IPS-NIHi7 (cell line): ENCODE measurements at regions not wholly inside any gene's neighbourhood (a gene's known extent, or its start where the extent isn't known, plus 50 kb on each side); places are given as distances from the start of the nearest gene placed in this dataset.
"Not testable (repeated sequence)": the region's sequence is repeated elsewhere in the genome, so short reads cannot be mapped to it uniquely, and the experiment has no call there.

Experiments
- DNase-seq: peaks from one replicate; pipeline ENCODE4 v3.0.0; 2012; ENCODE audit warnings: mixed read lengths; ENCODE audit errors: extremely low spot score

- DNase-seq: no peak
Measured at GRCh38 chr4:42205541-42205940, 53.1 kb upstream of the BEND4 start.

- DNase-seq: no peak
Measured at GRCh38 chr4:42216664-42217063, 64.2 kb upstream of the BEND4 start.

GRCh38 chr4:42225286-42225685, 72.8 kb upstream of the BEND4 start:
- no peak for DNase-seq

- peak; percentile 37 for DNase-seq
Measured at GRCh38 chr4:42234817-42235216, 82.4 kb upstream of the BEND4 start.

- DNase-seq: no peak
Measured at GRCh38 chr4:42235304-42236021, 83.0 kb upstream of the BEND4 start.

GRCh38 chr4:42237010-42237409, 84.6 kb upstream of the BEND4 start:
- DNase-seq: no peak

- DNase-seq: no peak
Measured at GRCh38 chr4:42237451-42237850, 85.0 kb upstream of the BEND4 start.

GRCh38 chr4:42248972-42249371, 96.5 kb upstream of the BEND4 start:
- DNase-seq: no peak

GRCh38 chr4:42252315-42252714, 99.9 kb upstream of the BEND4 start:
- DNase-seq: no peak

- not testable (repeated sequence) for DNase-seq
Measured at GRCh38 chr4:42257645-42258044, 105.2 kb upstream of the BEND4 start.

GRCh38 chr4:42262701-42263490, 110.4 kb upstream of the BEND4 start:
- DNase-seq: no peak

GRCh38 chr4:42265782-42266602, 113.5 kb upstream of the BEND4 start:
- no peak for DNase-seq

- no peak for DNase-seq
Measured at GRCh38 chr4:42267724-42268123, 115.3 kb upstream of the BEND4 start.

- DNase-seq: no peak
Measured at GRCh38 chr4:42268824-42269223, 116.4 kb upstream of the BEND4 start.

- no peak for DNase-seq
Measured at GRCh38 chr4:42271096-42271495, 118.6 kb upstream of the BEND4 start.

GRCh38 chr4:42277291-42277690, 120.0 kb upstream of the SHISA3 start:
- no peak for DNase-seq

- DNase-seq: no peak
Measured at GRCh38 chr4:42278709-42279324, 118.5 kb upstream of the SHISA3 start.

GRCh38 chr4:42280327-42281095, 116.8 kb upstream of the SHISA3 start:
- DNase-seq: no peak

- DNase-seq: no peak
Measured at GRCh38 chr4:42281324-42282020, 115.8 kb upstream of the SHISA3 start.

- peak; percentile 79 for DNase-seq
Measured at GRCh38 chr4:42282081-42282901, 115.0 kb upstream of the SHISA3 start.
